GM12874 (cell line): ENCODE measurements at regions not wholly inside any gene's neighbourhood (a gene's known extent, or its start where the extent isn't known, plus 50 kb on each side); places are given as distances from the start of the nearest gene placed in this dataset.

Source experiments
- CTCF ChIP-seq: IDR thresholded peaks from 2 replicates; pipeline ENCODE4 v1.5.1; 2011; ENCODE audit warnings: low read depth, mild to moderate bottlenecking, control low read depth, low read length, moderate library complexity; ENCODE audit not compliant: insufficient read depth

- TF ChIP-seq CTCF = peak; percentile 79
Observed at GRCh38 chr1:157310805-157311729, 172.9 kb upstream of the ETV3 start.

GRCh38 chr1:157310401-157310800 lies 172.2 kb upstream of the ETV3 start:
- TF ChIP-seq CTCF = no peak

GRCh38 chr1:157307491-157307890 lies 169.3 kb upstream of the ETV3 start:
- TF ChIP-seq CTCF = no peak

GRCh38 chr1:157306896-157307295 lies 168.7 kb upstream of the ETV3 start:
- TF ChIP-seq CTCF = no peak

- no peak for TF ChIP-seq CTCF
Observed at GRCh38 chr1:157304271-157304670, 166.1 kb upstream of the ETV3 start.

- TF ChIP-seq CTCF = no peak
Observed at GRCh38 chr1:157302724-157303123, 164.5 kb upstream of the ETV3 start.

GRCh38 chr1:157302199-157302497 lies 164.0 kb upstream of the ETV3 start:
- no peak for TF ChIP-seq CTCF
